ENCODE measurements at regions not wholly inside any gene's neighbourhood (a gene's known extent, or its start where the extent isn't known, plus 50 kb on each side); places are given as distances from the start of the nearest gene placed in this dataset.

- TF ChIP-seq CEBPB (IDR thresholded peaks at IDR 0.05; ENCODE audit: low read depth) (no peak), EZH2 (IDR thresholded peaks at IDR 0.05) (no peak), POLR2A (IDR thresholded peaks at IDR 0.05; ENCODE audit: borderline replicate concordance, extremely low read depth, insufficient read depth, insufficient read length) (no peak), ZNF274 (IDR thresholded peaks at IDR 0.05; ENCODE audit: low read depth, low read length) (no peak), SIN3A (IDR thresholded peaks at IDR 0.05; ENCODE audit: low read depth) (no peak), CTCF (IDR thresholded peaks at IDR 0.05 in 2 of 3, conservative IDR thresholded peaks at IDR 0.05 in 1 of 3; ENCODE audit: borderline replicate concordance in 1 of 3, insufficient read depth in 1 of 3, low read depth in 2 of 3, low read length in 2 of 3) (peak; percentile 75 to 93 (median 82)), RAD21 (IDR thresholded peaks at IDR 0.05; ENCODE audit: low read depth) (peak; percentile 73)
- TF ChIP-seq, protein P1, sequence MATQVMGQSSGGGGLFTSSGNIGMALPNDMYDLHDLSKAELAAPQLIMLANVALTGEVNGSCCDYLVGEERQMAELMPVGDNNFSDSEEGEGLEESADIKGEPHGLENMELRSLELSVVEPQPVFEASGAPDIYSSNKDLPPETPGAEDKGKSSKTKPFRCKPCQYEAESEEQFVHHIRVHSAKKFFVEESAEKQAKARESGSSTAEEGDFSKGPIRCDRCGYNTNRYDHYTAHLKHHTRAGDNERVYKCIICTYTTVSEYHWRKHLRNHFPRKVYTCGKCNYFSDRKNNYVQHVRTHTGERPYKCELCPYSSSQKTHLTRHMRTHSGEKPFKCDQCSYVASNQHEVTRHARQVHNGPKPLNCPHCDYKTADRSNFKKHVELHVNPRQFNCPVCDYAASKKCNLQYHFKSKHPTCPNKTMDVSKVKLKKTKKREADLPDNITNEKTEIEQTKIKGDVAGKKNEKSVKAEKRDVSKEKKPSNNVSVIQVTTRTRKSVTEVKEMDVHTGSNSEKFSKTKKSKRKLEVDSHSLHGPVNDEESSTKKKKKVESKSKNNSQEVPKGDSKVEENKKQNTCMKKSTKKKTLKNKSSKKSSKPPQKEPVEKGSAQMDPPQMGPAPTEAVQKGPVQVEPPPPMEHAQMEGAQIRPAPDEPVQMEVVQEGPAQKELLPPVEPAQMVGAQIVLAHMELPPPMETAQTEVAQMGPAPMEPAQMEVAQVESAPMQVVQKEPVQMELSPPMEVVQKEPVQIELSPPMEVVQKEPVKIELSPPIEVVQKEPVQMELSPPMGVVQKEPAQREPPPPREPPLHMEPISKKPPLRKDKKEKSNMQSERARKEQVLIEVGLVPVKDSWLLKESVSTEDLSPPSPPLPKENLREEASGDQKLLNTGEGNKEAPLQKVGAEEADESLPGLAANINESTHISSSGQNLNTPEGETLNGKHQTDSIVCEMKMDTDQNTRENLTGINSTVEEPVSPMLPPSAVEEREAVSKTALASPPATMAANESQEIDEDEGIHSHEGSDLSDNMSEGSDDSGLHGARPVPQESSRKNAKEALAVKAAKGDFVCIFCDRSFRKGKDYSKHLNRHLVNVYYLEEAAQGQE (IDR thresholded peaks at IDR 0.05; ENCODE audit: low read depth) = no peak
Observed at GRCh38 chr4:155025762-155026457, 182.5 kb upstream of the NPY2R start.

All from HCT116 (cell line).